H9 (cell line): ENCODE measurements at regions not wholly inside any gene's neighbourhood (a gene's known extent, or its start where the extent isn't known, plus 50 kb on each side); places are given as distances from the start of the nearest gene placed in this dataset.

Source experiments
- DNase-seq: peaks from one replicate; pipeline ENCODE4 v3.0.0-alpha.2; 2017
- H2AFZ ChIP-seq: one replicate; pipeline ENCODE4 v1.6.1; 2013; ENCODE audit warnings: mild to moderate bottlenecking, low read length, control low read depth, moderate library complexity
- H2AK5ac ChIP-seq: 2 replicates; pipeline ENCODE4 v1.6.1; 2013; ENCODE audit warnings: low read length, control low read depth, mixed read lengths; ENCODE audit not compliant: insufficient read length
- H2BK120ac ChIP-seq: one replicate; pipeline ENCODE4 v1.6.1; 2013; ENCODE audit warnings: low read depth, mild to moderate bottlenecking, low read length, control low read depth, inconsistent platforms; ENCODE audit not compliant: poor library complexity, severe bottlenecking
- H2BK12ac ChIP-seq: 2 replicates; pipeline ENCODE4 v1.6.1; 2013; ENCODE audit warnings: low read length, control low read depth, mixed read lengths, low read depth; ENCODE audit not compliant: insufficient read length
- H2BK15ac ChIP-seq: 2 replicates; pipeline ENCODE4 v1.6.1; 2013; ENCODE audit warnings: low read depth, low read length, control low read depth
- H2BK20ac ChIP-seq: one replicate; pipeline ENCODE4 v1.6.1; 2013; ENCODE audit warnings: low read depth, mild to moderate bottlenecking, low read length, control low read depth, inconsistent platforms; ENCODE audit not compliant: poor library complexity, severe bottlenecking
- H2BK5ac ChIP-seq: 2 replicates; pipeline ENCODE4 v1.6.1; 2013; ENCODE audit warnings: low read length, control low read depth, mixed read lengths; ENCODE audit not compliant: insufficient read length
- H3K14ac ChIP-seq: 2 replicates; pipeline ENCODE4 v1.6.1; 2013; ENCODE audit warnings: low read length, control low read depth; ENCODE audit not compliant: insufficient read depth
- H3K18ac ChIP-seq: 2 replicates; pipeline ENCODE4 v1.6.1; 2013; ENCODE audit warnings: low read depth, mild to moderate bottlenecking, mixed read lengths, low read length, control low read depth; ENCODE audit not compliant: insufficient read length
- H3K23ac ChIP-seq: 2 replicates; pipeline ENCODE4 v1.6.1; 2013; ENCODE audit warnings: low read length, control low read depth, mixed read lengths, low read depth; ENCODE audit not compliant: insufficient read length
- H3K23me2 ChIP-seq: 2 replicates; pipeline ENCODE4 v1.6.1; 2013; ENCODE audit warnings: low read depth, mild to moderate bottlenecking, mixed read lengths, low read length, control low read depth; ENCODE audit not compliant: insufficient read length, poor library complexity, severe bottlenecking
- H3K27ac ChIP-seq: 2 replicates; pipeline ENCODE4 v1.5.1; 2013; ENCODE audit warnings: low read length, control low read depth, mixed read lengths, low read depth; ENCODE audit not compliant: insufficient read length
- H3K27me3 ChIP-seq: 2 replicates; pipeline ENCODE4 v1.6.1; 2013; ENCODE audit warnings: low read length, control low read depth, inconsistent platforms; ENCODE audit not compliant: insufficient read depth
- H3K4ac ChIP-seq: 2 replicates; pipeline ENCODE4 v1.6.1; 2013; ENCODE audit warnings: low read depth, mild to moderate bottlenecking, control low read depth, inconsistent platforms, low read length, moderate library complexity
- H3K4me1 ChIP-seq: 2 replicates; pipeline ENCODE4 v1.6.1; 2013; ENCODE audit warnings: low read length, control low read depth, inconsistent platforms; ENCODE audit not compliant: insufficient read depth
- H3K4me2 ChIP-seq: 2 replicates; pipeline ENCODE4 v1.6.1; 2013; ENCODE audit warnings: low read length, control low read depth, mixed read lengths; ENCODE audit not compliant: insufficient read length, insufficient read depth
- H3K56ac ChIP-seq: 2 replicates; pipeline ENCODE4 v1.6.1; 2013; ENCODE audit warnings: low read depth, mild to moderate bottlenecking, mixed read lengths, low read length, control low read depth; ENCODE audit not compliant: insufficient read length
- H3K79me1 ChIP-seq: 2 replicates; pipeline ENCODE4 v1.6.1; 2013; ENCODE audit warnings: low read depth, mild to moderate bottlenecking, moderate library complexity, low read length, control low read depth, inconsistent platforms; ENCODE audit not compliant: insufficient read depth, poor library complexity, severe bottlenecking
- H3K79me2 ChIP-seq: 2 replicates; pipeline ENCODE4 v1.6.1; 2013; ENCODE audit warnings: low read length, control low read depth, inconsistent platforms; ENCODE audit not compliant: insufficient read depth
- H3K9ac ChIP-seq: 2 replicates; pipeline ENCODE4 v1.6.1; 2013; ENCODE audit warnings: low read length, control low read depth, mixed read lengths; ENCODE audit not compliant: insufficient read length; ENCODE audit errors: extremely low read depth
- H3K9me3 ChIP-seq: one replicate; pipeline ENCODE4 v1.6.1; 2013; ENCODE audit warnings: low read depth, low read length, inconsistent platforms; ENCODE audit not compliant: control insufficient read depth
- H3T11ph ChIP-seq: one replicate; pipeline ENCODE4 v1.6.1; 2013; ENCODE audit warnings: mild to moderate bottlenecking, low read length, control low read depth, inconsistent platforms
- H4K20me1 ChIP-seq: one replicate; pipeline ENCODE4 v1.6.1; 2013; ENCODE audit not compliant: control insufficient read depth, insufficient read length, insufficient read depth
- H4K5ac ChIP-seq: 2 replicates; pipeline ENCODE4 v1.6.1; 2013; ENCODE audit warnings: low read depth, mild to moderate bottlenecking, mixed read lengths, low read length, control low read depth; ENCODE audit not compliant: insufficient read length
- H4K8ac ChIP-seq: replicated peaks from 2 replicates; pipeline ENCODE4 v1.6.1; 2013; ENCODE audit warnings: low read length, control low read depth, mixed read lengths, low read depth; ENCODE audit not compliant: insufficient read length
- H4K91ac ChIP-seq: 2 replicates; pipeline ENCODE4 v1.6.1; 2013; ENCODE audit warnings: low read depth, mild to moderate bottlenecking, moderate library complexity, mixed read lengths, low read length, control low read depth; ENCODE audit not compliant: insufficient read length
- H3K27ac Mint-ChIP-seq, 3 experiments: 2 replicates in 2 of 3; 3 replicates in 1 of 3; pipeline ENCODE4 v1.8.0; 2020 to 2021; ENCODE audit warnings: mixed read lengths in 3 of 3, mild to moderate bottlenecking in 1 of 3, moderate library complexity in 1 of 3
- H3K27me3 Mint-ChIP-seq: 2 replicates; pipeline ENCODE4 v1.8.0; 2021; ENCODE audit warnings: low read depth, mild to moderate bottlenecking, moderate library complexity, mixed read lengths
- H3K36me3 Mint-ChIP-seq, 3 experiments: 2 replicates in 2 of 3; 3 replicates in 1 of 3; pipeline ENCODE4 v1.8.0; 2020 to 2021; ENCODE audit warnings: low read depth in 3 of 3, mixed read lengths in 3 of 3; ENCODE audit not compliant: insufficient read depth in 1 of 3
- H3K4me1 Mint-ChIP-seq, 2 experiments: 2 replicates each; pipeline ENCODE4 v1.8.0; 2020; ENCODE audit warnings: mixed read lengths in 2 of 2
- H3K4me3 Mint-ChIP-seq, 2 experiments: 2 replicates in 1 of 2; 3 replicates in 1 of 2; pipeline ENCODE4 v1.8.0; 2020 to 2021; ENCODE audit warnings: mild to moderate bottlenecking in 2 of 2, mixed read lengths in 2 of 2, moderate library complexity in 1 of 2
- H3K9me3 Mint-ChIP-seq, 2 experiments: 2 replicates in 1 of 2; 3 replicates in 1 of 2; pipeline ENCODE4 v1.8.0; 2020; ENCODE audit warnings: mild to moderate bottlenecking in 2 of 2, mixed read lengths in 2 of 2, moderate library complexity in 1 of 2
- WGBS: extraction: QIAGEN DNeasy Blood & Tissue Kit; methylation state at CpG from one replicate; pipeline ENCODE4 v1.1.7; 2013; ENCODE audit warnings: missing lambda C conversion rate, low lambda C conversion rate, mixed read lengths; ENCODE audit not compliant: insufficient read length; ENCODE audit errors: extremely low coverage; 5-methylcytosine and 5-hydroxymethylcytosine counted together
- TF ChIP-seq, protein P1 (sequence below): fragments of 200-600 bp; sonication (generic); conservative IDR thresholded peaks from 3 replicates; pipeline ENCODE4 v1.8.0; 2021; ENCODE audit warnings: antibody characterized with exemption, mild to moderate bottlenecking

DNA sequence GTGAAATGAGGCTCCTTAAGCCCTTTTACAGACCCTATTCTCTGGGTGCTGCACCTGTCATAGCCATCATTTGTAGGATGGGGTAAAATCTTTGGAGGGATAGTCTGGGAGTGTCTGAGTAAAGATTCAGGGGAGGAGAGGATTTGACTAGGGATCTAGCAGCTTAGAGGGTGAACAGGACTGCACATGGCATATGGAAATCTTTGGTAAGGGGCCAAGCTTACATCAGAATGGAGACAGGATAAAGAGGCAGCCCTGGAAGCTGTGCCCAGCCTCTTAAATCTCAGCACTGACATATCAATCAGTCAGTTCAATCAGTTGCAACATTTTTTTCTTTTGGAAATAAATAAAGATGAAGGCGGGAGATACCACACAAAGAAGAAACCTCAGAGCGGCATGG, 301.8 kb upstream of the CADM1 start:
- H4K91ac ChIP-seq, result no peak overlapping the region
- no peak overlapping the region for H3K4me2 ChIP-seq
- no peaks in the 10 kb centered on the region for H3K23me2 ChIP-seq
- H2BK20ac ChIP-seq, result no peak overlapping the region
- no peaks in the 10 kb centered on the region for H3K27me3 ChIP-seq
- H3K4me1 ChIP-seq, result no peaks in the 10 kb centered on the region
- H3K27me3 Mint-ChIP-seq, result peaks cover 13% of the 10 kb centered on the region
- H3K18ac ChIP-seq, result no peak overlapping the region
- peaks cover 2 to 14% (median 9%) of the 10 kb centered on the region in 3 experiments; a peak in 6 of 7 replicates for H3K36me3 Mint-ChIP-seq
- DNase-seq, result no peak
- no peak overlapping the region for H3K4ac ChIP-seq
- no peak overlapping the region for H4K8ac ChIP-seq
- H4K20me1 ChIP-seq, result no peaks in the 10 kb centered on the region
- TF ChIP-seq, protein P1, sequence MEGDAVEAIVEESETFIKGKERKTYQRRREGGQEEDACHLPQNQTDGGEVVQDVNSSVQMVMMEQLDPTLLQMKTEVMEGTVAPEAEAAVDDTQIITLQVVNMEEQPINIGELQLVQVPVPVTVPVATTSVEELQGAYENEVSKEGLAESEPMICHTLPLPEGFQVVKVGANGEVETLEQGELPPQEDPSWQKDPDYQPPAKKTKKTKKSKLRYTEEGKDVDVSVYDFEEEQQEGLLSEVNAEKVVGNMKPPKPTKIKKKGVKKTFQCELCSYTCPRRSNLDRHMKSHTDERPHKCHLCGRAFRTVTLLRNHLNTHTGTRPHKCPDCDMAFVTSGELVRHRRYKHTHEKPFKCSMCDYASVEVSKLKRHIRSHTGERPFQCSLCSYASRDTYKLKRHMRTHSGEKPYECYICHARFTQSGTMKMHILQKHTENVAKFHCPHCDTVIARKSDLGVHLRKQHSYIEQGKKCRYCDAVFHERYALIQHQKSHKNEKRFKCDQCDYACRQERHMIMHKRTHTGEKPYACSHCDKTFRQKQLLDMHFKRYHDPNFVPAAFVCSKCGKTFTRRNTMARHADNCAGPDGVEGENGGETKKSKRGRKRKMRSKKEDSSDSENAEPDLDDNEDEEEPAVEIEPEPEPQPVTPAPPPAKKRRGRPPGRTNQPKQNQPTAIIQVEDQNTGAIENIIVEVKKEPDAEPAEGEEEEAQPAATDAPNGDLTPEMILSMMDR, result no peak
- no peaks in the 10 kb centered on the region for H3K9me3 ChIP-seq
- no peak overlapping the region for H3K9ac ChIP-seq
- H3K27ac Mint-ChIP-seq, result no peak overlapping the region
- no peak overlapping the region for H2BK120ac ChIP-seq
- no peak overlapping the region for H2AFZ ChIP-seq
- H2BK5ac ChIP-seq, result no peak overlapping the region
- H3K9me3 Mint-ChIP-seq, result peaks cover 7 to 11% of the 10 kb centered on the region in 2 experiments
- H3K79me1 ChIP-seq, result no peaks in the 10 kb centered on the region
- no peak overlapping the region for H3K56ac ChIP-seq
- WGBS, result no CpG with 5 or more reads among the region's 2 CpGs
- no peak overlapping the region for H2AK5ac ChIP-seq
- no peak overlapping the region for H3T11ph ChIP-seq
- H3K27ac ChIP-seq, result no peak overlapping the region
- H3K14ac ChIP-seq, result no peak overlapping the region
- H3K23ac ChIP-seq, result no peak overlapping the region
- no peak overlapping the region; the same call in 1 of the 2 replicates for H2BK15ac ChIP-seq
- H3K79me2 ChIP-seq, result no peaks in the 10 kb centered on the region
- no peak overlapping the region for H3K4me3 Mint-ChIP-seq
- 0 out of 4 replicates have a peak, but pooled peaks cover 0 to 3% of the 10 kb centered on the region in 2 experiments for H3K4me1 Mint-ChIP-seq
- no peak overlapping the region for H2BK12ac ChIP-seq
- H4K5ac ChIP-seq, result no peak overlapping the region
